Parathyroid adenoma (tissue), 2 donors: ENCODE measurements at regions not wholly inside any gene's neighbourhood (a gene's known extent, or its start where the extent isn't known, plus 50 kb on each side); places are given as distances from the start of the nearest gene placed in this dataset.
"Not testable (repeated sequence)": the region's sequence is repeated elsewhere in the genome, so short reads cannot be mapped to it uniquely, and the experiment has no call there.

ENCODE experiments used
- H2AFZ ChIP-seq: fragments of 300-600 bp; sonication (generic); one replicate; pipeline ENCODE4 v1.7.0; 2017; ENCODE audit warnings: antibody characterized with exemption, mild to moderate bottlenecking
- H3K27ac ChIP-seq: fragments of 300-600 bp; sonication (generic); one replicate; pipeline ENCODE4 v1.7.0; 2017
- H3K27me3 ChIP-seq: fragments of 300-600 bp; sonication (generic); one replicate; pipeline ENCODE4 v1.7.0; 2017; ENCODE audit warnings: low read length; ENCODE audit not compliant: control insufficient read depth, insufficient read depth
- H3K36me3 ChIP-seq: fragments of 300-600 bp; sonication (generic); one replicate; pipeline ENCODE4 v1.7.0; 2017; ENCODE audit warnings: low read length; ENCODE audit not compliant: control insufficient read depth, insufficient read depth
- H3K4me1 ChIP-seq: fragments of 300-600 bp; sonication (generic); one replicate; pipeline ENCODE4 v1.7.0; 2017; ENCODE audit warnings: control low read depth
- H3K4me2 ChIP-seq: fragments of 300-600 bp; sonication (generic); one replicate; pipeline ENCODE4 v1.7.0; 2017; ENCODE audit warnings: low read length
- H3K4me3 ChIP-seq: fragments of 300-600 bp; sonication (generic); one replicate; pipeline ENCODE4 v1.7.0; 2017; ENCODE audit warnings: low read depth, low read length
- H3K79me2 ChIP-seq: fragments of 300-600 bp; sonication (generic); one replicate; pipeline ENCODE4 v1.7.0; 2017; ENCODE audit warnings: control low read depth
- H3K9ac ChIP-seq: fragments of 300-600 bp; sonication (generic); one replicate; pipeline ENCODE4 v1.7.0; 2017; ENCODE audit warnings: mild to moderate bottlenecking
- H3K9me3 ChIP-seq: fragments of 300-600 bp; sonication (generic); one replicate; pipeline ENCODE4 v1.7.0; 2017; ENCODE audit warnings: low read length; ENCODE audit not compliant: control insufficient read depth
- TF ChIP-seq, protein P1 (sequence below): fragments of 300-600 bp; sonication (generic); IDR thresholded peaks from one replicate; pipeline ENCODE4 v1.7.0; 2017; ENCODE audit warnings: antibody characterized with exemption, mild to moderate bottlenecking
- donor health status: primary hyperparathyroidism.

DNA sequence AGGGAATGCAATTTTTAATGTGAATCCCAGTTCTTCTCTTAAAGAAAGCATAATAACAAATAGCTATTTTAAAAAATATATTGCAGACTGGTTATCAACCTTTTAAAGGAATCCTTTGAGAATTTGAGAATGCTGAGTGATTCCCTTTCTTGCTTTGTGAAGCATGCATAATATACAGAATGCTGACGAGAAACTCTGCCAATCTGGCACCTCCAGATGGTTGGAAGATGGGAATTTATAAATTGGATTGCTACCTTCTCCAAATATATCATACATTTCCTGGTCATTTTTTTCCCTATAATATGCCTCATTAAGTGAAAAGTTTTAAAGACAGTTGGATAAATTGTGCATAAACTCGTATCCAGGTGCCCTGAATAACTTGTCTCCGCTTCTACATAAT, 333.9 kb upstream of the ARPP21 start:
- no peak overlapping the region for H3K4me3 ChIP-seq
- no peaks in the 10 kb centered on the region for H3K4me1 ChIP-seq
- no peaks in the 10 kb centered on the region for H3K9me3 ChIP-seq
- no peak overlapping the region for H2AFZ ChIP-seq
- no peaks in the 10 kb centered on the region for H3K79me2 ChIP-seq
- TF ChIP-seq, protein P1, sequence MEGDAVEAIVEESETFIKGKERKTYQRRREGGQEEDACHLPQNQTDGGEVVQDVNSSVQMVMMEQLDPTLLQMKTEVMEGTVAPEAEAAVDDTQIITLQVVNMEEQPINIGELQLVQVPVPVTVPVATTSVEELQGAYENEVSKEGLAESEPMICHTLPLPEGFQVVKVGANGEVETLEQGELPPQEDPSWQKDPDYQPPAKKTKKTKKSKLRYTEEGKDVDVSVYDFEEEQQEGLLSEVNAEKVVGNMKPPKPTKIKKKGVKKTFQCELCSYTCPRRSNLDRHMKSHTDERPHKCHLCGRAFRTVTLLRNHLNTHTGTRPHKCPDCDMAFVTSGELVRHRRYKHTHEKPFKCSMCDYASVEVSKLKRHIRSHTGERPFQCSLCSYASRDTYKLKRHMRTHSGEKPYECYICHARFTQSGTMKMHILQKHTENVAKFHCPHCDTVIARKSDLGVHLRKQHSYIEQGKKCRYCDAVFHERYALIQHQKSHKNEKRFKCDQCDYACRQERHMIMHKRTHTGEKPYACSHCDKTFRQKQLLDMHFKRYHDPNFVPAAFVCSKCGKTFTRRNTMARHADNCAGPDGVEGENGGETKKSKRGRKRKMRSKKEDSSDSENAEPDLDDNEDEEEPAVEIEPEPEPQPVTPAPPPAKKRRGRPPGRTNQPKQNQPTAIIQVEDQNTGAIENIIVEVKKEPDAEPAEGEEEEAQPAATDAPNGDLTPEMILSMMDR = no peak
- no peaks in the 10 kb centered on the region for H3K27me3 ChIP-seq
- no peak overlapping the region for H3K4me2 ChIP-seq
- no peak overlapping the region for H3K27ac ChIP-seq
- H3K9ac ChIP-seq = no peak overlapping the region
- no peaks in the 10 kb centered on the region for H3K36me3 ChIP-seq

- Histone ChIP-seq H3K9ac (no peak overlapping the region), H3K27me3 (no peaks in the 10 kb centered on the region), H2AFZ (no peak overlapping the region), H3K4me1 (no peaks in the 10 kb centered on the region), H3K36me3 (no peaks in the 10 kb centered on the region), H3K27ac (no peak overlapping the region), H3K9me3 (no peaks in the 10 kb centered on the region), H3K4me2 (no peak overlapping the region), H3K79me2 (no peaks in the 10 kb centered on the region), H3K4me3 (no peak overlapping the region)
- TF ChIP-seq, protein P1 = no peak
Observed at GRCh38 chr3:35307296-35307695, 332.0 kb upstream of the ARPP21 start.

GRCh38 chr3:35316841-35317240, 322.5 kb upstream of the ARPP21 start:
- not testable (repeated sequence) for H3K4me2 ChIP-seq, H3K9ac ChIP-seq, H2AFZ ChIP-seq, H3K36me3 ChIP-seq, H3K27ac ChIP-seq, H3K27me3 ChIP-seq, H3K4me1 ChIP-seq, H3K79me2 ChIP-seq, H3K9me3 ChIP-seq, H3K4me3 ChIP-seq

- Histone ChIP-seq H2AFZ (no peak overlapping the region), H3K9me3 (no peaks in the 10 kb centered on the region), H3K9ac (no peak overlapping the region), H3K36me3 (no peaks in the 10 kb centered on the region), H3K4me2 (no peak overlapping the region), H3K79me2 (no peaks in the 10 kb centered on the region), H3K4me1 (no peaks in the 10 kb centered on the region), H3K4me3 (no peak overlapping the region), H3K27me3 (no peaks in the 10 kb centered on the region), H3K27ac (no peak overlapping the region)
- TF ChIP-seq, protein P1 = no peak
Observed at GRCh38 chr3:35320646-35321407, 318.5 kb upstream of the ARPP21 start.

- Histone ChIP-seq H3K9ac (no peak overlapping the region), H3K9me3 (no peaks in the 10 kb centered on the region), H3K36me3 (no peaks in the 10 kb centered on the region), H3K27me3 (no peaks in the 10 kb centered on the region), H3K79me2 (no peaks in the 10 kb centered on the region), H2AFZ (no peak overlapping the region), H3K27ac (no peak overlapping the region), H3K4me2 (no peak overlapping the region), H3K4me1 (no peaks in the 10 kb centered on the region), H3K4me3 (no peak overlapping the region)
- TF ChIP-seq, protein P1 = no peak
Observed at GRCh38 chr3:35322070-35322469, 317.3 kb upstream of the ARPP21 start.
